Right atrium auricular region (tissue), 2 donors: ENCODE measurements at regions not wholly inside any gene's neighbourhood (a gene's known extent, or its start where the extent isn't known, plus 50 kb on each side); places are given as distances from the start of the nearest gene placed in this dataset.
"Not testable (repeated sequence)": the region's sequence is repeated elsewhere in the genome, so short reads cannot be mapped to it uniquely, and the experiment has no call there.

Source experiments
- DNase-seq: peaks from one replicate; pipeline ENCODE4 v3.0.0-alpha.2; 2019; ENCODE audit warnings: low spot score
- H3K27ac ChIP-seq, 2 donors: fragments of 200-600 bp; sonication (generic); 1 replicate in 1 of 2; 2 replicates in 1 of 2; pipeline ENCODE4 v1.5.1; 2016 to 2019
- H3K27me3 ChIP-seq, 2 donors: fragments of 200-600 bp; sonication (generic); one replicate each; pipeline versions ENCODE4 v1.5.1 to v1.6.0; 2017 to 2019
- H3K36me3 ChIP-seq: fragments of 200-600 bp; sonication (generic); one replicate; pipeline ENCODE4 v1.5.1; 2016
- H3K4me1 ChIP-seq, 2 donors: fragments of 200-600 bp; sonication (generic); one replicate each; pipeline versions ENCODE4 v1.5.1 to v1.6.0; 2017 to 2019
- H3K4me3 ChIP-seq, 2 donors: fragments of 200-600 bp; sonication (generic); 1 replicate in 1 of 2; 2 replicates in 1 of 2; pipeline ENCODE4 v1.5.1; 2017 to 2019; ENCODE audit warnings: mild to moderate bottlenecking in 1 of 2, moderate library complexity in 1 of 2
- H3K9me3 ChIP-seq, 2 donors: fragments of 200-600 bp; sonication (generic); one replicate each; pipeline ENCODE4 v1.5.1; 2019
- TF ChIP-seq, protein P1 (sequence below), 2 donors: fragments of 200-600 bp; sonication (generic); IDR thresholded peaks; one replicate each; pipeline ENCODE4 v1.5.1; 2019; ENCODE audit warnings: antibody characterized with exemption in 2 of 2

DNA sequence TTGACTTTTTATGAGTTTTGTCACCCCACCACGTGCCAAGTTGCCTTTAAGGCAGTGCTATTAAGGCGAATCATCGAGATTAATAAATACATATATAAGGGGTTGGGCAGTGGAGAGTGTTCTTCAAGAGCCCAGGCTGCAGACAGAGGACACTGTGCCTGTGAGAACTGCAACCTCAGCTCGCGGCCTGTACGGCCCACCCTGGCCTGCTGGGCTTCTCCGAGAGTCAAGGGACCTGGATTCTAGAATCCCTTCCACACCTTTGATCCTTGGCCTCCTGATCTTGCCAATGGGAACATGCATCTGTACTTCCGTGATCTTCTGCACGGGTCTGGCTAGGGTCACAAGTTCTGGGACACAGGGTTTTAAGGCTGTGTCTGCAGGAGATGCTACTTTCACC is 54.5 kb downstream of the IRX5 start:
- Histone ChIP-seq H3K4me3 (no peak overlapping the region), H3K27ac (no peak overlapping the region), H3K27me3 (no peaks in the 10 kb centered on the region), H3K36me3 (no peaks in the 10 kb centered on the region), H3K9me3 (no peaks in the 10 kb centered on the region), H3K4me1 (no peaks in the 10 kb centered on the region)
- TF ChIP-seq, protein P1, sequence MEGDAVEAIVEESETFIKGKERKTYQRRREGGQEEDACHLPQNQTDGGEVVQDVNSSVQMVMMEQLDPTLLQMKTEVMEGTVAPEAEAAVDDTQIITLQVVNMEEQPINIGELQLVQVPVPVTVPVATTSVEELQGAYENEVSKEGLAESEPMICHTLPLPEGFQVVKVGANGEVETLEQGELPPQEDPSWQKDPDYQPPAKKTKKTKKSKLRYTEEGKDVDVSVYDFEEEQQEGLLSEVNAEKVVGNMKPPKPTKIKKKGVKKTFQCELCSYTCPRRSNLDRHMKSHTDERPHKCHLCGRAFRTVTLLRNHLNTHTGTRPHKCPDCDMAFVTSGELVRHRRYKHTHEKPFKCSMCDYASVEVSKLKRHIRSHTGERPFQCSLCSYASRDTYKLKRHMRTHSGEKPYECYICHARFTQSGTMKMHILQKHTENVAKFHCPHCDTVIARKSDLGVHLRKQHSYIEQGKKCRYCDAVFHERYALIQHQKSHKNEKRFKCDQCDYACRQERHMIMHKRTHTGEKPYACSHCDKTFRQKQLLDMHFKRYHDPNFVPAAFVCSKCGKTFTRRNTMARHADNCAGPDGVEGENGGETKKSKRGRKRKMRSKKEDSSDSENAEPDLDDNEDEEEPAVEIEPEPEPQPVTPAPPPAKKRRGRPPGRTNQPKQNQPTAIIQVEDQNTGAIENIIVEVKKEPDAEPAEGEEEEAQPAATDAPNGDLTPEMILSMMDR (IDR thresholded peaks at IDR 0.05), result no peak
- DNase-seq, result no peak

DNA sequence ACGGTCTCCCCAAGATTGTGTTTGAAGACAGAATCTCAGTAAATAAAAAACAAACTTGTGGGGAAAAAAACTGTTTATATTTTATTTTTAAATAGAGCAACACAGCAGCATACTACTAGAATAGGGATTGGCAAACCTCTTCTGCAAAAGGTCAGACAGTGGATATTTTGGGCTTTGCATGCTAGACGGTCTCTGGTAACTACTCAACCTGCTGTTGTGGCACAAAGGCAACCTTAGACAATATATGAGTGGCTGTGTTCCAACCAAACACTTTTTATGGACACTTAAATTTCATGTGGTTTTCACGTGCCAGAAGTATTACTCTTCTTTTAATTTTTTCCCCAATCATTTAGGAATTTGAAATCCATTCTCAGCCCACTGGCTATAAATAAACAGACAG is 55.0 kb downstream of the IRX5 start:
- TF ChIP-seq, protein P1 (IDR thresholded peaks at IDR 0.05), result no peak
- H3K4me3 ChIP-seq, result no peak overlapping the region

DNA sequence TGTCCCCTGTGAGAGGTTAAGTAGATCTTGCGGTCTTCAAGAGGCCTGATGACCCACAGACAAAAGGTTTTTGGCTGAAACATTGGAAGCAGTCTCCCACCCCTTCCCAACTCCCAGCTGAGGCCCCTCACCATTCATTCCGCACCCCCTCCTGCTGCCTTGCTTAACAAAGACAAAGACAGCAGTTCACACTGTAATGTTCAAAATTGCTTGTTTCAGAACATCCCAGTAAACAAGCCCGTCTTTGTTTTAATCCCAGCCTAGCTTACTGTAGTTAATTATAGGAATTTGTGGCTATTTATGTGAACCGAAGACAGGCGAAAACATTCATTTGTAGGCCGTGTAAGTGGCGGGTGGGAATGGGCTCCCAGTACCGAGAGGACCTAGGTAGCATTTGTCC is 55.7 kb downstream of the IRX5 start:
- H3K27ac ChIP-seq, result no peak overlapping the region
- H3K9me3 ChIP-seq, result no peaks in the 10 kb centered on the region
- TF ChIP-seq, protein P1 (IDR thresholded peaks at IDR 0.05), result no peak
- H3K36me3 ChIP-seq, result no peaks in the 10 kb centered on the region
- H3K4me1 ChIP-seq, result no peaks in the 10 kb centered on the region
- DNase-seq, result no peak
- H3K27me3 ChIP-seq, result no peaks in the 10 kb centered on the region
- no peak overlapping the region for H3K4me3 ChIP-seq

More for the DNA sequence above, 55.0 kb downstream of the IRX5 start:
- H3K9me3 ChIP-seq, result no peaks in the 10 kb centered on the region
- H3K27me3 ChIP-seq, result no peaks in the 10 kb centered on the region
- H3K4me1 ChIP-seq, result no peaks in the 10 kb centered on the region
- no peak overlapping the region for H3K27ac ChIP-seq
- no peaks in the 10 kb centered on the region for H3K36me3 ChIP-seq
- no peak for DNase-seq

DNA sequence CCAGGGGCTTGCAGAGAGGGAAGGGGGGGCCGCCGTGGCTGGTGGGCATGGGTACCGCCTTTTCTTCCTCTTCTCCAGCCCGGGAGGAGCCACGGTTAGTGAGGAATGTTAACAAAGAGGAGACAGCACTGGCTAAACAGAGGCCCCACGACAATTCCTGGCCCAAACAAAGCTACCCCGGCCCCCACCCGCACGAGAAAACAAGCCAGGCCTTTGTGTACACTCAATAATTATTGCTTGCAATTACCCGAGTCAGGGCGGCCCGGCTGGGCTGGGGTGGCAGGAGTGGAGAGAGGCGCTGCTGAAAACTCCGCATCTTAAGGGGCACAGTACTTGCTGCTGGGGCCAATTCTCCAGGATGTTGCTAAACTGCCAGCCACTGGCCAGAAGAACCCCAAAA is 56.4 kb downstream of the IRX5 start:
- Histone ChIP-seq H3K9me3 (no peaks in the 10 kb centered on the region), H3K27me3 (no peaks in the 10 kb centered on the region), H3K4me1 (no peaks in the 10 kb centered on the region), H3K27ac (no peak overlapping the region), H3K4me3 (no peak overlapping the region), H3K36me3 (no peaks in the 10 kb centered on the region)
- DNase-seq, result no peak
- TF ChIP-seq, protein P1 (IDR thresholded peaks at IDR 0.05), result no peak

DNA sequence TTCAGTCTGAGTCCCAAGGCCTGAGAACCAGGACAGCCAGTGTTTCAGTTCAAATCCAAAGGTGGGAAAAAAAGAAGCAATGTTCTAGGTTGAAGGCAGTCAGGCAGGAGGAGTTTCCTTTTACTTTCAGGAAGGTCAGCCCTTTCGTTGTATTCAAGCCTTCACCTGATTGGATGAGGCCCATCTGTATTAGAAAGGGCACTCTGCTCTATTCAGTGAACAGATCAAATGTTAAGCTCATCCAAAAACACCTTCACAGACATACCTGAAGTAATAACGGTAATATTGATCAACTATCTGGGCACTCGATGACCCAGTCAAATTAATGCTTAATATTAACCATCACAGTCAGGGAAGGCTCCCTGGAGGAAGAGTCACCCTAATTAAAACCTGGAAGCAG is 60.9 kb downstream of the IRX5 start:
- H3K4me1 ChIP-seq, result no peaks in the 10 kb centered on the region
- H3K4me3 ChIP-seq, result no peak overlapping the region
- H3K36me3 ChIP-seq, result no peaks in the 10 kb centered on the region
- TF ChIP-seq, protein P1 (IDR thresholded peaks at IDR 0.05), result no peak
- no peak for DNase-seq
- no peak overlapping the region for H3K27ac ChIP-seq
- no peaks in the 10 kb centered on the region for H3K9me3 ChIP-seq
- H3K27me3 ChIP-seq, result no peaks in the 10 kb centered on the region

DNA sequence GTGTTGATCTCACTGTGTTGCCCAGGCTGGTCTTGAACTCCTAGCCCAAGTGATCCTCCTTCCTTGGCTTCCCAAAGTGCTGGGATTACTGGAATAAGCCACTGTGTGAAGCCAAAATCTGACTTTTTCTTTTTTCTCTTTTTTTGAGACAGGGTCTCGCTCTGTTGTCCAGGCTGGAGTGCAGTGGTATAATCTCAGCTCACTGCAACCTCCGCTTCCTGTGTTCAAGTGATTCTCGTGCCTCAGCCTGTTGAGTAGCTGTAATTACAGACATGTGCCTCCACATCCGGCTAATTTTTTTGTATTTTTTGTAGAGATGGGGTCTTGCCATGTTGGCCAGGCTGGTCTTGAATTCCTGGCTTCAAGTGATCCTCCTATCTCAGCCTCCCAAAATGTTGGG is 61.3 kb downstream of the IRX5 start:
- H3K4me3 ChIP-seq, DNase-seq, H3K9me3 ChIP-seq, H3K36me3 ChIP-seq, H3K27ac ChIP-seq, H3K4me1 ChIP-seq, H3K27me3 ChIP-seq: not testable (repeated sequence)
